Adrenal gland (tissue), 5 donors: ENCODE measurements at regions not wholly inside any gene's neighbourhood (a gene's known extent, or its start where the extent isn't known, plus 50 kb on each side); places are given as distances from the start of the nearest gene placed in this dataset.

Experiments
- POLR2A ChIP-seq, 2 donors: fragments of 450-650 bp; IDR thresholded peaks; one replicate each; pipeline ENCODE4 v1.6.1; 2017; ENCODE audit warnings: antibody characterized with exemption in 2 of 2, mild to moderate bottlenecking in 2 of 2, moderate library complexity in 1 of 2
- TF ChIP-seq, protein P1 (sequence below), 6 experiments: fragments of 450-650 bp in 4 of 6; fragments of 200-600 bp in 2 of 6; sonication (generic) in 1 of 6; IDR thresholded peaks; 1 replicate in 5 of 6; 2 replicates in 1 of 6; pipeline versions ENCODE4 v1.5.1 to v1.8.0; 2016 to 2021; ENCODE audit warnings: antibody characterized with exemption in 6 of 6, mild to moderate bottlenecking in 2 of 6, moderate library complexity in 1 of 6
- donor health status: DM: no; HTN: no; CAD: no.

DNA sequence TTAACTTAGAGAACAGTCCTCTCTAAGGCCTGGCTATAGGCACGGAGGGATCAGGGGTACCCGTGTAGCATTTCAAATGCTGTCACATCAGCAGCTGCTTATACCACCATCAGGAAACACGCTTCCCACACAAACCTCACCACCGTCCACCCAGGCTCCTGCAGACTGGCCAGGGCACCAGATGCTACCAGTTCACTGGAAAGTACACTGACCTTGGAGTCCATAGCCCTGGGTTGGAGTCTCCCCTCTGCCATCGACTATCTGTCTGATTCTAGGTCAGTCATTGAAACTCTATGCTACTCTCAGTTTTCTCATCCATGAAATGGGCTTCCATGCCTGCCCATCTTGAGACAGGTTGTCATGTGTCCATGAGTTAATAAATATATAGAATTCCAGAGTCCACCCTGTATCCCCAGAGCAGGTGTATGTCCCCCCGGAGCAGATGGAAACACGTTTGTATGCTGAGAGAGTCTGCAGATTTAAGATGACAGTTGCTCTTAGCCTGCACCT, 156.0 kb upstream of the SMAD3 start:
- TF ChIP-seq, protein P1, sequence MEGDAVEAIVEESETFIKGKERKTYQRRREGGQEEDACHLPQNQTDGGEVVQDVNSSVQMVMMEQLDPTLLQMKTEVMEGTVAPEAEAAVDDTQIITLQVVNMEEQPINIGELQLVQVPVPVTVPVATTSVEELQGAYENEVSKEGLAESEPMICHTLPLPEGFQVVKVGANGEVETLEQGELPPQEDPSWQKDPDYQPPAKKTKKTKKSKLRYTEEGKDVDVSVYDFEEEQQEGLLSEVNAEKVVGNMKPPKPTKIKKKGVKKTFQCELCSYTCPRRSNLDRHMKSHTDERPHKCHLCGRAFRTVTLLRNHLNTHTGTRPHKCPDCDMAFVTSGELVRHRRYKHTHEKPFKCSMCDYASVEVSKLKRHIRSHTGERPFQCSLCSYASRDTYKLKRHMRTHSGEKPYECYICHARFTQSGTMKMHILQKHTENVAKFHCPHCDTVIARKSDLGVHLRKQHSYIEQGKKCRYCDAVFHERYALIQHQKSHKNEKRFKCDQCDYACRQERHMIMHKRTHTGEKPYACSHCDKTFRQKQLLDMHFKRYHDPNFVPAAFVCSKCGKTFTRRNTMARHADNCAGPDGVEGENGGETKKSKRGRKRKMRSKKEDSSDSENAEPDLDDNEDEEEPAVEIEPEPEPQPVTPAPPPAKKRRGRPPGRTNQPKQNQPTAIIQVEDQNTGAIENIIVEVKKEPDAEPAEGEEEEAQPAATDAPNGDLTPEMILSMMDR (IDR thresholded peaks at IDR 0.05), result no peak
- no peak for TF ChIP-seq POLR2A (IDR thresholded peaks at IDR 0.05)
